ENCODE measurements at regions not wholly inside any gene's neighbourhood (a gene's known extent, or its start where the extent isn't known, plus 50 kb on each side); places are given as distances from the start of the nearest gene placed in this dataset.

GRCh38 chr5:135218790-135219568, 180.1 kb downstream of the MACROH2A1 start:
- DNase-seq (ENCODE audit: low spot score): no peak

- no peak for DNase-seq (ENCODE audit: low spot score)
Measured at GRCh38 chr5:135218486-135218755, 180.6 kb downstream of the MACROH2A1 start.

- no peak for DNase-seq (ENCODE audit: low spot score)
Measured at GRCh38 chr5:135217669-135218485, 181.2 kb downstream of the MACROH2A1 start.

GRCh38 chr5:135216471-135217343, 182.3 kb downstream of the MACROH2A1 start:
- DNase-seq (ENCODE audit: low spot score): no peak

GRCh38 chr5:135215617-135216470, 181.8 kb upstream of the PITX1 start:
- DNase-seq (ENCODE audit: low spot score): no peak

GRCh38 chr5:135214897-135215616, 181.0 kb upstream of the PITX1 start:
- no peak for DNase-seq (ENCODE audit: low spot score)

GRCh38 chr5:135213466-135214239, 179.6 kb upstream of the PITX1 start:
- DNase-seq (ENCODE audit: low spot score): no peak

- DNase-seq (ENCODE audit: low spot score): no peak
Measured at GRCh38 chr5:135213027-135213386, 179.0 kb upstream of the PITX1 start.

GRCh38 chr5:135212361-135213026, 178.5 kb upstream of the PITX1 start:
- no peak for DNase-seq (ENCODE audit: low spot score)

GRCh38 chr5:135211791-135212190, 177.8 kb upstream of the PITX1 start:
- DNase-seq (ENCODE audit: low spot score): no peak

GRCh38 chr5:135211083-135211790, 177.2 kb upstream of the PITX1 start:
- DNase-seq (ENCODE audit: low spot score): no peak

- no peak for DNase-seq (ENCODE audit: low spot score)
Measured at GRCh38 chr5:135210286-135211055, 176.4 kb upstream of the PITX1 start.

GRCh38 chr5:135208903-135209721, 175.1 kb upstream of the PITX1 start:
- DNase-seq (ENCODE audit: low spot score): peak; percentile 96

GRCh38 chr5:135208555-135208902, 174.5 kb upstream of the PITX1 start:
- DNase-seq (ENCODE audit: low spot score): no peak

GRCh38 chr5:135207866-135208265, 173.8 kb upstream of the PITX1 start:
- no peak for DNase-seq (ENCODE audit: low spot score)

GRCh38 chr5:135206862-135207261, 172.8 kb upstream of the PITX1 start:
- no peak for DNase-seq (ENCODE audit: low spot score)

- DNase-seq (ENCODE audit: low spot score): no peak
Measured at GRCh38 chr5:135205632-135206349, 171.8 kb upstream of the PITX1 start.
